ENCODE measurements at regions not wholly inside any gene's neighbourhood (a gene's known extent, or its start where the extent isn't known, plus 50 kb on each side); places are given as distances from the start of the nearest gene placed in this dataset.

GRCh38 chr6:140576004-140576555, 1201.6 kb upstream of the CITED2 start:
- Histone ChIP-seq H3K27ac (ENCODE audit: low read length) (no peak overlapping the region), H3K4me3 (ENCODE audit: low read length) (no peak overlapping the region), H3K36me3 (ENCODE audit: control insufficient read depth, insufficient read depth, low read length) (no peaks in the 10 kb centered on the region), H3K9me3 (replicated peaks; ENCODE audit: control insufficient read depth, low read depth, low read length) (no peaks in the 10 kb centered on the region), H3K27me3 (ENCODE audit: control insufficient read depth, insufficient read depth, low read length) (no peaks in the 10 kb centered on the region), H3K4me1 (ENCODE audit: control insufficient read depth, insufficient read depth, low read length) (no peaks in the 10 kb centered on the region)
- DNase-seq, result no peak
- WGBS (ENCODE audit: insufficient coverage), result 75% methylated on average over 1 of the region's 7 CpGs

- Histone ChIP-seq H3K9me3 (replicated peaks; ENCODE audit: control insufficient read depth, low read depth, low read length) (no peaks in the 10 kb centered on the region), H3K4me1 (ENCODE audit: control insufficient read depth, insufficient read depth, low read length) (no peaks in the 10 kb centered on the region), H3K4me3 (ENCODE audit: low read length) (no peak overlapping the region), H3K36me3 (ENCODE audit: control insufficient read depth, insufficient read depth, low read length) (no peaks in the 10 kb centered on the region), H3K27ac (ENCODE audit: low read length) (no peak overlapping the region), H3K27me3 (ENCODE audit: control insufficient read depth, insufficient read depth, low read length) (no peaks in the 10 kb centered on the region)
- DNase-seq, result no peak
Observed at GRCh38 chr6:140572867-140573266, 1198.4 kb upstream of the CITED2 start.

DNA sequence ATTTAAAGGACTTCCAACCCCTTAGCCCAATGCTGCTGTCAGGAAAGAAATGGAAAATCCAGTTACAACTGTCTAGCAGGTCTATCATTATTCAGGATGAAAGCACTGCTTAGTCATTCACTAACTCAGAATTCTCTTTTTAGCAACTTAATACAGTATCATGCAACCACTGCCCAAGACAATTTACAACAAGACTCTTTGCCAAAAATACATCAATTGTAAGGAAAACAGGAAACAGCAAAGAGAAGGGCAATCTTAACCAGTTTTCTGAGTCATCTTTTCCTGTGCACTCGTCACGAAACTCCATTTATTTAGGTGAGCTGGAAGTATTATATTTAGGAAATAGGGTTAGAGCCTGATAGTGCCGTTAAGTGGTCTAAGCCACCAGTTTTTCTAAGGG, 1197.7 kb upstream of the CITED2 start:
- no peaks in the 10 kb centered on the region for H3K27me3 ChIP-seq (ENCODE audit: control insufficient read depth, insufficient read depth, low read length)
- no peaks in the 10 kb centered on the region for H3K9me3 ChIP-seq (replicated peaks; ENCODE audit: control insufficient read depth, low read depth, low read length)
- no peak overlapping the region for H3K4me3 ChIP-seq (ENCODE audit: low read length)
- no peaks in the 10 kb centered on the region for H3K36me3 ChIP-seq (ENCODE audit: control insufficient read depth, insufficient read depth, low read length)
- H3K4me1 ChIP-seq (ENCODE audit: control insufficient read depth, insufficient read depth, low read length), result no peaks in the 10 kb centered on the region
- H3K27ac ChIP-seq (ENCODE audit: low read length), result no peak overlapping the region
- WGBS (ENCODE audit: insufficient coverage), result no CpG with 5 or more reads among the region's 3 CpGs
- peak; percentile 60 for DNase-seq

DNA sequence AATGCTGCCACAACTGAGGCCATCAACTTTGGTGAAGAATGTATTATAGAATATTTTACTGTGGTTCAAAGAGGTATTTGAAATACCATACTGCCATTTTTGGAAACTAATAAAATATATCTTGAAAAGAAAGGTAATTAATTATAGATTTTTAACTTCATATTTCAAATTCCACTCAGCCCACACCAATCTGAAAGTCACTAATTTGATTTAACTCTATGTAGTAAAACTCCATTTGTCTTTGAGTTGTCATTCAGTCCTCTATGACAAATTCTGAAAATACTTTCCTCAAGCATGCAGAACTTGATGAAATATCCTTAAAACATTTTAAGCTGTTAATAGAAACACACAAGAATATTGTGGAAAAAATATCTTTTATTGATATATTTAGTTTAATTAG, 1196.7 kb upstream of the CITED2 start:
- no peaks in the 10 kb centered on the region for H3K27me3 ChIP-seq (ENCODE audit: control insufficient read depth, insufficient read depth, low read length)
- H3K4me1 ChIP-seq (ENCODE audit: control insufficient read depth, insufficient read depth, low read length), result no peaks in the 10 kb centered on the region
- H3K9me3 ChIP-seq (replicated peaks; ENCODE audit: control insufficient read depth, low read depth, low read length), result no peaks in the 10 kb centered on the region
- H3K36me3 ChIP-seq (ENCODE audit: control insufficient read depth, insufficient read depth, low read length), result no peaks in the 10 kb centered on the region
- DNase-seq, result no peak
- no peak overlapping the region for H3K4me3 ChIP-seq (ENCODE audit: low read length)
- H3K27ac ChIP-seq (ENCODE audit: low read length), result no peak overlapping the region

DNA sequence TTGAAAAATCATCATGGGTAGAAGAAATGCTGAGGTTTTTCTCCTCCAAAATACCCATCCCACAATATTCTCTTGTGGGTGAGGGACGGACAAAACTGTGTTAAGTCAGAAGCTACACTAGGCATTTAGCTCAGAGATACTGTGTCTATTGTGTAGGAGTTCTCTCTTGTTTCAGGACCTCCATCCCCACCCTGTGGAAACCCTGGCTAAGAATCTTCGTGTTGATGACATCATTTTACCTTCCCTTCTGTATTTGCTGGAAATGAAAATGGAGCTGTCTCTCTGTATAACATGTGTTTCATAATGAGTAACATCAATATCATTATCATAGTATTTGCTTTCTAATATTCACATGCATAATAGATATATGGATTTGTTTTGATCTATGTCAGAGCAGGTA, 1193.0 kb upstream of the CITED2 start:
- Histone ChIP-seq H3K36me3 (ENCODE audit: control insufficient read depth, insufficient read depth, low read length) (no peaks in the 10 kb centered on the region), H3K9me3 (replicated peaks; ENCODE audit: control insufficient read depth, low read depth, low read length) (no peaks in the 10 kb centered on the region), H3K4me3 (ENCODE audit: low read length) (no peak overlapping the region), H3K4me1 (ENCODE audit: control insufficient read depth, insufficient read depth, low read length) (no peaks in the 10 kb centered on the region), H3K27ac (ENCODE audit: low read length) (no peak overlapping the region), H3K27me3 (ENCODE audit: control insufficient read depth, insufficient read depth, low read length) (no peaks in the 10 kb centered on the region)
- no CpG with 5 or more reads among the region's 2 CpGs for WGBS (ENCODE audit: insufficient coverage)
- DNase-seq, result peak; percentile 25

DNA sequence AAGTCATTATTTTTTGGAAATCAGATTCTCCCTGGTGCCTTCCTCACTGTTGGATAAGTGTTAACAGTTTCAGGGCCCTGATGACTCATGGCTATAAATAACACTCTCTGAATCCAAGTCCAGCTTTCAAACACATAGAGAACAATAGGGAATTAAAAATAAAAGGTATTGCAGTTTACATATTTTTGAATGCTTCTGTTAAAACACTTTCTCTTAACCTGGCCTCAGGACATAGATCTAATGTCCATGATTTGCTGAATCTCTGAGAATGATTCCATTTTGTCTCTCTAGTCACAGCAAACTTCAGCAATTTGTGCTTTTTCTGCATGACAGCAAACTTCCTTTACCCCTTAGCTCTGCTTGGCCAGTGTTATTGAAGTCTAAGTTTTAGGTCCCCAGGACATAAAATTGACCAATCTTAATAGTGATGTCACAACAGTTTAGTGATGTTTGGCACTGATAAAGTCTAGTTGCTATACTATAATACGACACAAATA, 1192.4 kb upstream of the CITED2 start:
- Histone ChIP-seq H3K27ac (ENCODE audit: low read length) (no peak overlapping the region), H3K27me3 (ENCODE audit: control insufficient read depth, insufficient read depth, low read length) (no peaks in the 10 kb centered on the region), H3K9me3 (replicated peaks; ENCODE audit: control insufficient read depth, low read depth, low read length) (no peaks in the 10 kb centered on the region), H3K36me3 (ENCODE audit: control insufficient read depth, insufficient read depth, low read length) (no peaks in the 10 kb centered on the region), H3K4me3 (ENCODE audit: low read length) (no peak overlapping the region), H3K4me1 (ENCODE audit: control insufficient read depth, insufficient read depth, low read length) (no peaks in the 10 kb centered on the region)
- WGBS (ENCODE audit: insufficient coverage), result no CpG with 5 or more reads among the region's 1 CpG
- DNase-seq, result peak; percentile 67

DNA sequence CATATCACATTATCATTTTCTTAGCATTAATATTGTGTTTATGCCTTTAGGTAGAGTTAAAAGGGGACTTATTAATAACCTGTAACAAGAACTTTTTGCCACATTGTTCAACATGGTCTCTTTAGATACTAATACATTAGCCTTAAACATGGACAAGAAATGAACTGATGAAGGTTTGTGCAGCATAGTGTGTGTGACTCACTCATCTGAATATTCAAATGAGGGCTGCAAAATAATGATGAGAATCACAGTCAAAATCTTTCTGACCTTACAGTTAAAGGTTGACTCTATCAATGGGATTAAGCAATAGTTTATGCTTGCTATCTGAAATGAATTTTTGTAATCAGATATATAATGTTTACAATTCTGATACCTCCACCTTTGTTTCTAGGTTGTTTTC, 1189.3 kb upstream of the CITED2 start:
- Histone ChIP-seq H3K4me3 (ENCODE audit: low read length) (no peak overlapping the region), H3K4me1 (ENCODE audit: control insufficient read depth, insufficient read depth, low read length) (no peaks in the 10 kb centered on the region), H3K27me3 (ENCODE audit: control insufficient read depth, insufficient read depth, low read length) (no peaks in the 10 kb centered on the region), H3K36me3 (ENCODE audit: control insufficient read depth, insufficient read depth, low read length) (no peaks in the 10 kb centered on the region), H3K27ac (ENCODE audit: low read length) (no peak overlapping the region), H3K9me3 (replicated peaks; ENCODE audit: control insufficient read depth, low read depth, low read length) (no peaks in the 10 kb centered on the region)
- DNase-seq, result no peak

DNA sequence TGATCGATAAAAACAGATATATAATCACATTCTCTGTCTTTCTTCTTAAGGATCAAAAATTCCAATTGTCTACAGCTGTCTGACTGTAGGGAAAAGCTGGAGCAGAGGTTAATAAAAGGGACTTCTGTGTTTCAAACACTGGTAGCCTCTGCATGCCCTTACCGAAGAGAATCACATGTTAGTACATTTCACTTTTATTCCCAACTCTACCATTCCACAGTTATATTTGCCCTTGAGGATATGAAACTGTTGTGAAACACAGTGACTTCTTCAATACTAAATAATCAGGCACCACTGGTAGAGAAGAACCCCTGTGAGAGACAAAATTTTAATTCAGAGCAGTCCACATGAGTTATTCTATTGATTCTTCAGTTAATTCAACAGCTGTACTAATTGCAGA, 1187.3 kb upstream of the CITED2 start:
- Histone ChIP-seq H3K4me3 (ENCODE audit: low read length) (no peak overlapping the region), H3K36me3 (ENCODE audit: control insufficient read depth, insufficient read depth, low read length) (no peaks in the 10 kb centered on the region), H3K4me1 (ENCODE audit: control insufficient read depth, insufficient read depth, low read length) (no peaks in the 10 kb centered on the region), H3K9me3 (replicated peaks; ENCODE audit: control insufficient read depth, low read depth, low read length) (no peaks in the 10 kb centered on the region), H3K27me3 (ENCODE audit: control insufficient read depth, insufficient read depth, low read length) (no peaks in the 10 kb centered on the region), H3K27ac (ENCODE audit: low read length) (no peak overlapping the region)
- DNase-seq, result peak; percentile 22
- no CpG with 5 or more reads among the region's 2 CpGs for WGBS (ENCODE audit: insufficient coverage)

- H3K9me3 ChIP-seq (replicated peaks; ENCODE audit: control insufficient read depth, low read depth, low read length), result no peaks in the 10 kb centered on the region
- DNase-seq, result no peak
- WGBS (ENCODE audit: insufficient coverage), result no CpG with 5 or more reads among the region's 1 CpG
Observed at GRCh38 chr6:140560671-140561070, 1186.2 kb upstream of the CITED2 start.

DNA sequence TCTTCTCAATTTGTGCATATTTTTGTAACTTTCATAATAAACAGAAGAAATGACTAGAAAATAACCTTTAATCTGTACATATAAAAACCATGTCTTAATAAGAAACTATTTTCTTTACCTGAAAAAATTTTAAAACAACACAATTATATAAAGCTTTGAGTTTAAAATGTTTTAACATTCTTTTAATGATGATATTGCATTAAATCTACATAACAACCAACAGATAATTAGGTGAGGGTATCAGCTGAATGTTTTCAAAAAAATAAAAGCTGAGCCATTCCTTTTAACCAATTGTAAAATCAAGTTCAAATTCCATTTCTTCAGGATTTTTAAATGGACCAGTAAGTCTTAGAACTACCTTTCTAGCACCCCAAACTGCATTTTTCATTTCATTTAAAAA, 1185.0 kb upstream of the CITED2 start:
- H3K27ac ChIP-seq (ENCODE audit: low read length), result no peak overlapping the region
- no peak for DNase-seq
- H3K27me3 ChIP-seq (ENCODE audit: control insufficient read depth, insufficient read depth, low read length), result no peaks in the 10 kb centered on the region
- H3K9me3 ChIP-seq (replicated peaks; ENCODE audit: control insufficient read depth, low read depth, low read length), result no peaks in the 10 kb centered on the region
- no peak overlapping the region for H3K4me3 ChIP-seq (ENCODE audit: low read length)
- H3K4me1 ChIP-seq (ENCODE audit: control insufficient read depth, insufficient read depth, low read length), result no peaks in the 10 kb centered on the region
- no peaks in the 10 kb centered on the region for H3K36me3 ChIP-seq (ENCODE audit: control insufficient read depth, insufficient read depth, low read length)

More at GRCh38 chr6:140560671-140561070, 1186.2 kb upstream of the CITED2 start:
- Histone ChIP-seq H3K4me3 (ENCODE audit: low read length) (no peak overlapping the region), H3K27me3 (ENCODE audit: control insufficient read depth, insufficient read depth, low read length) (no peaks in the 10 kb centered on the region), H3K4me1 (ENCODE audit: control insufficient read depth, insufficient read depth, low read length) (no peaks in the 10 kb centered on the region), H3K27ac (ENCODE audit: low read length) (no peak overlapping the region), H3K36me3 (ENCODE audit: control insufficient read depth, insufficient read depth, low read length) (no peaks in the 10 kb centered on the region)

- DNase-seq, result no peak
- H3K4me3 ChIP-seq (ENCODE audit: low read length), result no peak overlapping the region
- no peak overlapping the region for H3K27ac ChIP-seq (ENCODE audit: low read length)
- WGBS (ENCODE audit: insufficient coverage), result 94% methylated on average over 2 of the region's 2 CpGs
- H3K27me3 ChIP-seq (ENCODE audit: control insufficient read depth, insufficient read depth, low read length), result no peaks in the 10 kb centered on the region
- no peaks in the 10 kb centered on the region for H3K4me1 ChIP-seq (ENCODE audit: control insufficient read depth, insufficient read depth, low read length)
- H3K36me3 ChIP-seq (ENCODE audit: control insufficient read depth, insufficient read depth, low read length), result no peaks in the 10 kb centered on the region
- H3K9me3 ChIP-seq (replicated peaks; ENCODE audit: control insufficient read depth, low read depth, low read length), result no peaks in the 10 kb centered on the region
Observed at GRCh38 chr6:140554421-140554820, 1180.0 kb upstream of the CITED2 start.

All from muscle of leg (tissue), 3 donors.